GM12878 (cell line): ENCODE measurements at regions not wholly inside any gene's neighbourhood (a gene's known extent, or its start where the extent isn't known, plus 50 kb on each side); places are given as distances from the start of the nearest gene placed in this dataset.

Experiments used
- ATAC-seq: fragments of 200-7000 bp; cut with Tn5 transposase; 3 replicates; pipeline ENCODE4 v1.9.1; 2020; ENCODE audit warnings: mild to moderate bottlenecking, moderate library complexity
- BruUV-seq: library from RNA; stranded (reverse); fragments of 400-500 nt; replicated peaks from 2 replicates; lab custom pipeline; 2021; lab: Mats Ljungman, UMichigan
- CTCF ChIA-PET: fragments of 300-600 bp; sonication (Branson Sonifier 250); formaldehyde crosslinking; extraction: SDS; loops from one replicate; lab custom pipeline; 2021; ENCODE audit warnings: inconsistent platforms; lab: Yijun Ruan, JAX
- POLR2A ChIA-PET: fragments of 350-600 bp; formaldehyde crosslinking; extraction: SDS; loops from one replicate; lab custom pipeline; 2021; ENCODE audit warnings: inconsistent platforms; lab: Charles Lee
- RAD21 ChIA-PET: fragments of 300-600 bp; sonication (Branson Sonifier 250); formaldehyde crosslinking; loops from one replicate; lab custom pipeline; 2023; ENCODE audit warnings: antibody characterized with exemption; ENCODE audit not compliant: unreplicated experiment; lab: Charles Lee
- SMC1A ChIA-PET: fragments of 300-600 bp; sonication (Branson Sonifier 250); formaldehyde crosslinking; loops from one replicate; lab custom pipeline; 2023; ENCODE audit not compliant: unreplicated experiment, uncharacterized antibody; lab: Charles Lee
- DNase-seq: peaks from one replicate; pipeline ENCODE4 v3.0.0-alpha.2; 2011; ENCODE audit warnings: low read depth, low spot score
- FAIRE-seq: peaks from 3 replicates; lab custom pipeline; 2011; peaks lifted over from hg19 to GRCh38; lab: Jason Lieb, UNC
- H2AFZ ChIP-seq: 2 replicates; pipeline ENCODE4 v1.6.0; 2011; ENCODE audit warnings: low read depth, low read length, control low read depth; ENCODE audit not compliant: control insufficient read depth
- H3K27ac ChIP-seq: 2 replicates; pipeline ENCODE4 v1.5.1; 2011; ENCODE audit warnings: control low read depth; ENCODE audit not compliant: control insufficient read depth, insufficient read depth
- H3K27me3 ChIP-seq, 2 experiments: replicated peaks in 1 of 2; 2 replicates each; pipeline versions ENCODE4 v1.6.0 to v1.6.1; 2011; ENCODE audit warnings: low read length in 1 of 2; ENCODE audit not compliant: control insufficient read depth in 2 of 2, insufficient read depth in 2 of 2
- H3K36me3 ChIP-seq, 2 experiments: 2 replicates each; pipeline ENCODE4 v1.5.1; 2011; ENCODE audit warnings: low read length in 1 of 2; ENCODE audit not compliant: control insufficient read depth in 2 of 2, insufficient read depth in 2 of 2
- H3K4me1 ChIP-seq: 2 replicates; pipeline ENCODE4 v1.6.1; 2011; ENCODE audit warnings: mild to moderate bottlenecking, low read length, moderate library complexity, mixed read lengths; ENCODE audit not compliant: control insufficient read depth, insufficient read depth
- H3K4me2 ChIP-seq: 2 replicates; pipeline ENCODE4 v1.6.0; 2011; ENCODE audit warnings: control low read depth; ENCODE audit not compliant: control insufficient read depth, insufficient read depth
- H3K4me3 ChIP-seq: fragments of 200-600 bp; sonication (generic); 2 replicates; pipeline ENCODE4 v1.5.1; 2016
- H3K79me2 ChIP-seq: 2 replicates; pipeline ENCODE4 v1.6.0; 2011; ENCODE audit warnings: low read length; ENCODE audit not compliant: control insufficient read depth, insufficient read depth
- H3K9ac ChIP-seq: 2 replicates; pipeline ENCODE4 v1.8.0; 2011; ENCODE audit warnings: low read length, control low read depth, mixed read lengths; ENCODE audit not compliant: control insufficient read depth, insufficient read depth
- H3K9me3 ChIP-seq: replicated peaks from 3 replicates; pipeline ENCODE4 v1.5.1; 2011; ENCODE audit warnings: mild to moderate bottlenecking, low read length; ENCODE audit not compliant: control insufficient read depth, insufficient read depth
- H4K20me1 ChIP-seq: 2 replicates; pipeline ENCODE4 v1.6.0; 2011; ENCODE audit not compliant: control insufficient read depth, insufficient read depth
- EZH2 ChIP-seq: IDR thresholded peaks from 2 replicates; pipeline ENCODE4 v1.6.1; 2012; ENCODE audit warnings: low read depth, mild to moderate bottlenecking, control low read depth, inconsistent platforms, low read length, borderline replicate concordance; ENCODE audit not compliant: control insufficient read depth
- IKZF2 ChIP-seq, 2 experiments: fragments of 450-650 bp; IDR thresholded peaks; 2 replicates each; pipeline ENCODE4 v1.6.1; 2017; ENCODE audit warnings: mild to moderate bottlenecking in 2 of 2, moderate library complexity in 2 of 2
- LARP7 ChIP-seq: fragments of 450-650 bp; IDR thresholded peaks from 2 replicates; pipeline ENCODE4 v1.6.1; 2017; ENCODE audit warnings: mild to moderate bottlenecking
- MTA2 ChIP-seq: fragments of 450-650 bp; IDR thresholded peaks from 2 replicates; pipeline ENCODE4 v1.6.1; 2016; ENCODE audit warnings: low read depth, mild to moderate bottlenecking, moderate library complexity
- NFYA ChIP-seq: IDR thresholded peaks from 2 replicates; pipeline ENCODE4 v1.6.1; 2011; ENCODE audit warnings: low read depth, mild to moderate bottlenecking, low read length, improper control_type of control experiment, borderline replicate concordance
- SUZ12 ChIP-seq: fragments of 200-600 bp; sonication (generic); IDR thresholded peaks from one replicate; pipeline ENCODE4 v1.6.1; 2018; ENCODE audit warnings: antibody characterized with exemption, mild to moderate bottlenecking; ENCODE audit not compliant: unreplicated experiment
- ZNF217 ChIP-seq: fragments of 450-650 bp; IDR thresholded peaks from 2 replicates; pipeline ENCODE4 v1.6.1; 2017; ENCODE audit warnings: antibody characterized with exemption, mild to moderate bottlenecking
- ZNF622 ChIP-seq: fragments of 450-650 bp; IDR thresholded peaks from 2 replicates; pipeline ENCODE4 v1.6.1; 2017; ENCODE audit warnings: mild to moderate bottlenecking, inconsistent platforms
- WGBS: methylation state at CpG from one replicate; pipeline ENCODE4 v1.1.6; 2016; ENCODE audit warnings: low lambda C conversion rate; ENCODE audit not compliant: insufficient replicate concordance, insufficient coverage; ENCODE audit errors: missing lambda C conversion rate; 5-methylcytosine and 5-hydroxymethylcytosine counted together
- in situ Hi-C: fragments of 300-500 bp; cut with MboI; formaldehyde crosslinking; loops from 9 replicates; pipeline ENCODE4 v1.14.3; 2018; ENCODE audit warnings: mixed read lengths
- intact Hi-C: fragments of 100-400 bp; cut with micrococcal nuclease; formaldehyde crosslinking; loops from one replicate; pipeline ENCODE4 v1.14.2; 2022; ENCODE audit not compliant: unreplicated experiment
- TF ChIP-seq, protein P1 (sequence below): IDR thresholded peaks from 2 replicates; pipeline ENCODE4 v1.6.1; 2012; ENCODE audit warnings: low read depth, low read length, improper control_type of control experiment
- TF ChIP-seq, protein P2 (sequence below): fragments of 450-650 bp; formaldehyde crosslinking; IDR thresholded peaks from 2 replicates; pipeline ENCODE4 v1.5.0; 2022; ENCODE audit warnings: mild to moderate bottlenecking, missing genetic modification characterization
- TF ChIP-seq, protein P3 (sequence below): IDR thresholded peaks from 2 replicates; pipeline ENCODE4 v1.6.1; 2012; ENCODE audit warnings: low read length, inconsistent platforms

DNA sequence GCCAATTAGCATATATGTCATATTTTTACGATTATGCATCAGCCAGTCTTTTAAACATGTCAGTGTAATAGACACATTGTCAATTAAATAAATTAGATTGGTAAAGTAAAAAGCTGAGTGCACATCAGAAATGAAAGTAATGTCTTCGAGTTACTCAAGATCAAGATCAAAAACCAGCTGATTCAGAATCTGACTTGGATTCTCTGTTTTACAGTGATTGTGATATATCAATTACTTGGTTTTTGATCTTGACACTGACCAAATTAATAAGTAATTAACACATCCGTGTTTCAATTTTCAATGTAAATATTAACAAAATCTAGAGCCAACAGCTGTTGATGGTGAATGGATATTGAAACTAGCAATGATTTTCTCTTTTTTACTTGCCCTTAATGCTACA lies 311.6 kb downstream of the PDGFC start:
- Histone ChIP-seq H3K27me3 (no peaks in the 10 kb centered on the region), H3K4me2 (no peak overlapping the region), H4K20me1 (no peaks in the 10 kb centered on the region), H3K27ac (no peak overlapping the region), H3K4me3 (no peak overlapping the region), H3K9me3 (no peaks in the 10 kb centered on the region), H3K79me2 (no peaks in the 10 kb centered on the region), H3K4me1 (no peaks in the 10 kb centered on the region)
- no peak for FAIRE-seq
- DNase-seq, result no peak
- BruUV-seq, result no TSS peak
- RAD21 ChIA-PET, result interaction anchor here (0.7 kb wide), 1 partner anchor 1296 kb away, joined by 3 read pairs; no protein-coding TSS in a partner anchor
- TF ChIP-seq MTA2, result peak; percentile 55
- TF ChIP-seq, protein P1, sequence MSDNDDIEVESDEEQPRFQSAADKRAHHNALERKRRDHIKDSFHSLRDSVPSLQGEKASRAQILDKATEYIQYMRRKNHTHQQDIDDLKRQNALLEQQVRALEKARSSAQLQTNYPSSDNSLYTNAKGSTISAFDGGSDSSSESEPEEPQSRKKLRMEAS, result no peak
- TF ChIP-seq, all 136 proteins: peak for 1
- in situ Hi-C loops, result no loop called here
- intact Hi-C loops, result no loop called here
- ATAC-seq, result peak; percentile 69
- SMC1A ChIA-PET, result interaction anchor here (0.6 to 1.5 kb wide), 3 partner anchors 11 to 346 kb away, joined by 3 read pairs; no protein-coding TSS in a partner anchor
- Histone ChIP-seq H2AFZ (no peak overlapping the region), H3K36me3 (no peaks in the 10 kb centered on the region), H3K9ac (no peak overlapping the region)
- POLR2A ChIA-PET, result no interaction called here
- CTCF ChIA-PET, result no interaction called here
- 0% methylated on average over 3 of the region's 3 CpGs for WGBS

DNA sequence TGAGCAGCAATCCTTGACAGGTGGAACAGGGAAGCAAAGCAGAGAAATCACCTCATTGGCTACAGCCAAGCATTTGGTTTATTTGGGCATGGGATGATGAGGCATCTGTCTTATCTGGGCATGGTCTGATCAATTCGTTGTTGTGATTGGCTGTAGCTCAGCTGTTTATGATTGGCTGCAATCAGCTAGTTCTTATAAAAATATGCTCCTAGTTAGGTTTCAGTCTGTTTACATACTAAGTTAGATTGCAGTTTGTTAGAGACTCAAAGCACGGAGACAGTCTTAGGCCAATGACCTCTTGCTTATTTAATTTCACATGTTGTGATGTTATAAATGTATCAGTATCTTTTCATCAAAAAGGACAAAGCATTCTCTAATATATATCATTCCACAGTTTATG lies 312.0 kb downstream of the PDGFC start:
- Histone ChIP-seq H3K9ac (no peak overlapping the region), H3K4me2 (no peak overlapping the region), H4K20me1 (no peaks in the 10 kb centered on the region), H3K27ac (no peak overlapping the region), H3K4me3 (no peak overlapping the region), H3K27me3 (no peaks in the 10 kb centered on the region), H3K4me1 (no peaks in the 10 kb centered on the region), H2AFZ (no peak overlapping the region), H3K9me3 (no peaks in the 10 kb centered on the region), H3K36me3 (no peaks in the 10 kb centered on the region), H3K79me2 (no peaks in the 10 kb centered on the region)
- ATAC-seq (peak; percentile 34; the same call in 2 of the 3 replicates), FAIRE-seq (no peak), DNase-seq (no peak)
- POLR2A ChIA-PET, result no interaction called here
- BruUV-seq, result no TSS peak
- TF ChIP-seq, protein P2, sequence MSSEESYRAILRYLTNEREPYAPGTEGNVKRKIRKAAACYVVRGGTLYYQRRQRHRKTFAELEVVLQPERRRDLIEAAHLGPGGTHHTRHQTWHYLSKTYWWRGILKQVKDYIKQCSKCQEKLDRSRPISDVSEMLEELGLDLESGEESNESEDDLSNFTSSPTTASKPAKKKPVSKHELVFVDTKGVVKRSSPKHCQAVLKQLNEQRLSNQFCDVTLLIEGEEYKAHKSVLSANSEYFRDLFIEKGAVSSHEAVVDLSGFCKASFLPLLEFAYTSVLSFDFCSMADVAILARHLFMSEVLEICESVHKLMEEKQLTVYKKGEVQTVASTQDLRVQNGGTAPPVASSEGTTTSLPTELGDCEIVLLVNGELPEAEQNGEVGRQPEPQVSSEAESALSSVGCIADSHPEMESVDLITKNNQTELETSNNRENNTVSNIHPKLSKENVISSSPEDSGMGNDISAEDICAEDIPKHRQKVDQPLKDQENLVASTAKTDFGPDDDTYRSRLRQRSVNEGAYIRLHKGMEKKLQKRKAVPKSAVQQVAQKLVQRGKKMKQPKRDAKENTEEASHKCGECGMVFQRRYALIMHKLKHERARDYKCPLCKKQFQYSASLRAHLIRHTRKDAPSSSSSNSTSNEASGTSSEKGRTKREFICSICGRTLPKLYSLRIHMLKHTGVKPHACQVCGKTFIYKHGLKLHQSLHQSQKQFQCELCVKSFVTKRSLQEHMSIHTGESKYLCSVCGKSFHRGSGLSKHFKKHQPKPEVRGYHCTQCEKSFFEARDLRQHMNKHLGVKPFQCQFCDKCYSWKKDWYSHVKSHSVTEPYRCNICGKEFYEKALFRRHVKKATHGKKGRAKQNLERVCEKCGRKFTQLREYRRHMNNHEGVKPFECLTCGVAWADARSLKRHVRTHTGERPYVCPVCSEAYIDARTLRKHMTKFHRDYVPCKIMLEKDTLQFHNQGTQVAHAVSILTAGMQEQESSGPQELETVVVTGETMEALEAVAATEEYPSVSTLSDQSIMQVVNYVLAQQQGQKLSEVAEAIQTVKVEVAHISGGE (CRISPR knock-in tag), result no peak
- TF ChIP-seq LARP7 (no peak), SUZ12 (no peak), ZNF622 (no peak), ZNF217 (no peak), NFYA (no peak), IKZF2 (IDR thresholded peaks at IDR 0.05) (no peak), EZH2 (no peak)
- TF ChIP-seq, protein P3, sequence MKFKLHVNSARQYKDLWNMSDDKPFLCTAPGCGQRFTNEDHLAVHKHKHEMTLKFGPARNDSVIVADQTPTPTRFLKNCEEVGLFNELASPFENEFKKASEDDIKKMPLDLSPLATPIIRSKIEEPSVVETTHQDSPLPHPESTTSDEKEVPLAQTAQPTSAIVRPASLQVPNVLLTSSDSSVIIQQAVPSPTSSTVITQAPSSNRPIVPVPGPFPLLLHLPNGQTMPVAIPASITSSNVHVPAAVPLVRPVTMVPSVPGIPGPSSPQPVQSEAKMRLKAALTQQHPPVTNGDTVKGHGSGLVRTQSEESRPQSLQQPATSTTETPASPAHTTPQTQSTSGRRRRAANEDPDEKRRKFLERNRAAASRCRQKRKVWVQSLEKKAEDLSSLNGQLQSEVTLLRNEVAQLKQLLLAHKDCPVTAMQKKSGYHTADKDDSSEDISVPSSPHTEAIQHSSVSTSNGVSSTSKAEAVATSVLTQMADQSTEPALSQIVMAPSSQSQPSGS, result no peak
- intact Hi-C loops (no loop called here), in situ Hi-C loops (no loop called here)
- RAD21 ChIA-PET, result no interaction called here
- CTCF ChIA-PET, result no interaction called here
- SMC1A ChIA-PET, result interaction anchor here (1.1 to 1.5 kb wide), 2 partner anchors 12 to 130 kb away, joined by 3 read pairs; no protein-coding TSS in a partner anchor
- 17% methylated on average over 2 of the region's 2 CpGs for WGBS
